ENCODE measurements at regions not wholly inside any gene's neighbourhood (a gene's known extent, or its start where the extent isn't known, plus 50 kb on each side); places are given as distances from the start of the nearest gene placed in this dataset.

GRCh38 chr14:71725922-71726579, 206.2 kb upstream of the RGS6 start:
- TF ChIP-seq, protein P1, sequence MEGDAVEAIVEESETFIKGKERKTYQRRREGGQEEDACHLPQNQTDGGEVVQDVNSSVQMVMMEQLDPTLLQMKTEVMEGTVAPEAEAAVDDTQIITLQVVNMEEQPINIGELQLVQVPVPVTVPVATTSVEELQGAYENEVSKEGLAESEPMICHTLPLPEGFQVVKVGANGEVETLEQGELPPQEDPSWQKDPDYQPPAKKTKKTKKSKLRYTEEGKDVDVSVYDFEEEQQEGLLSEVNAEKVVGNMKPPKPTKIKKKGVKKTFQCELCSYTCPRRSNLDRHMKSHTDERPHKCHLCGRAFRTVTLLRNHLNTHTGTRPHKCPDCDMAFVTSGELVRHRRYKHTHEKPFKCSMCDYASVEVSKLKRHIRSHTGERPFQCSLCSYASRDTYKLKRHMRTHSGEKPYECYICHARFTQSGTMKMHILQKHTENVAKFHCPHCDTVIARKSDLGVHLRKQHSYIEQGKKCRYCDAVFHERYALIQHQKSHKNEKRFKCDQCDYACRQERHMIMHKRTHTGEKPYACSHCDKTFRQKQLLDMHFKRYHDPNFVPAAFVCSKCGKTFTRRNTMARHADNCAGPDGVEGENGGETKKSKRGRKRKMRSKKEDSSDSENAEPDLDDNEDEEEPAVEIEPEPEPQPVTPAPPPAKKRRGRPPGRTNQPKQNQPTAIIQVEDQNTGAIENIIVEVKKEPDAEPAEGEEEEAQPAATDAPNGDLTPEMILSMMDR (IDR thresholded peaks at IDR 0.05 in 8 of 11, conservative IDR thresholded peaks at IDR 0.05 in 3 of 11), result no peak
- TF ChIP-seq POLR2A (IDR thresholded peaks at IDR 0.05), result no peak
- peak in 1 of 3 donors; percentile 13 for TF ChIP-seq POLR2AphosphoS5 (IDR thresholded peaks at IDR 0.05)
